22Rv1 (cell line): ENCODE measurements at regions not wholly inside any gene's neighbourhood (a gene's known extent, or its start where the extent isn't known, plus 50 kb on each side); places are given as distances from the start of the nearest gene placed in this dataset.

Experiments
- H3K27ac ChIP-seq: fragments of 450-650 bp; 2 replicates; pipeline ENCODE4 v1.5.1; 2017
- CTCF ChIP-seq: fragments of 450-650 bp; IDR thresholded peaks from 2 replicates; pipeline ENCODE4 v1.5.1; 2017; ENCODE audit warnings: mild to moderate bottlenecking
- ZFX ChIP-seq: fragments of 450-650 bp; IDR thresholded peaks from 2 replicates; pipeline ENCODE4 v1.6.1; 2017; ENCODE audit warnings: antibody characterized with exemption, borderline replicate concordance

GRCh38 chr4:14177987-14178386, 550.5 kb upstream of the BOD1L1 start:
- no peak overlapping the region for H3K27ac ChIP-seq

GRCh38 chr4:14178421-14178820, 550.9 kb upstream of the BOD1L1 start:
- H3K27ac ChIP-seq: no peak overlapping the region
- no peak for TF ChIP-seq CTCF

More at GRCh38 chr4:14177987-14178386, 550.5 kb upstream of the BOD1L1 start:
- TF ChIP-seq CTCF (no peak), ZFX (no peak)

- no peak for TF ChIP-seq ZFX
- TF ChIP-seq CTCF: no peak
- no peak overlapping the region for H3K27ac ChIP-seq
Observed at GRCh38 chr4:14180166-14180565, 552.6 kb upstream of the BOD1L1 start.

GRCh38 chr4:14180983-14181601, 553.6 kb upstream of the BOD1L1 start:
- no peak overlapping the region for H3K27ac ChIP-seq
- TF ChIP-seq ZFX (no peak), CTCF (no peak)

- no peak overlapping the region for H3K27ac ChIP-seq
- TF ChIP-seq CTCF (no peak), ZFX (no peak)
Observed at GRCh38 chr4:14182148-14182547, 554.6 kb upstream of the BOD1L1 start.

GRCh38 chr4:14184265-14184664, 556.7 kb upstream of the BOD1L1 start:
- H3K27ac ChIP-seq: no peak overlapping the region
- TF ChIP-seq ZFX (no peak), CTCF (no peak)

GRCh38 chr4:14184767-14185166, 557.2 kb upstream of the BOD1L1 start:
- TF ChIP-seq ZFX: no peak
- H3K27ac ChIP-seq: no peak overlapping the region

- H3K27ac ChIP-seq: no peak overlapping the region
- no peak for TF ChIP-seq ZFX
- TF ChIP-seq CTCF: no peak
Observed at GRCh38 chr4:14188214-14188613, 560.7 kb upstream of the BOD1L1 start.
